ENCODE measurements at regions not wholly inside any gene's neighbourhood (a gene's known extent, or its start where the extent isn't known, plus 50 kb on each side); places are given as distances from the start of the nearest gene placed in this dataset.

GRCh38 chr17:12512694-12513355 lies 152.9 kb upstream of the MYOCD start:
- H3K4me2 ChIP-seq (ENCODE audit: control insufficient read depth, extremely low read depth, insufficient read depth, low read depth, low read length) = no peak overlapping the region
- dilution Hi-C loops (cut with MboI; ENCODE audit: extremely low pct_ligation_motif_present, low sequenced_read_pairs) = no loop called here
- H3K27me3 ChIP-seq (ENCODE audit: control insufficient read depth, extremely low read depth, insufficient read depth, low read length) = no peaks in the 10 kb centered on the region
- H3K79me2 ChIP-seq (ENCODE audit: control insufficient read depth, insufficient read depth, low read length) = no peaks in the 10 kb centered on the region
- H3K9me1 ChIP-seq (ENCODE audit: control insufficient read depth, extremely low read depth, insufficient read depth, low read length) = no peaks in the 10 kb centered on the region
- no peak overlapping the region for H3K9ac ChIP-seq (ENCODE audit: control insufficient read depth, extremely low read depth, insufficient read depth, low read length)
- no peak overlapping the region for H3K4me3 ChIP-seq (ENCODE audit: control insufficient read depth in 2 of 3, extremely low read depth in 1 of 3, insufficient read depth in 2 of 3, low read depth in 1 of 3, low read length in 3 of 3)
- H2AFZ ChIP-seq (ENCODE audit: control insufficient read depth, low read length) = no peak overlapping the region
- H4K20me1 ChIP-seq (ENCODE audit: control insufficient read depth, extremely low read depth, insufficient read depth, low read length) = no peaks in the 10 kb centered on the region
- no peaks in the 10 kb centered on the region for H3K36me3 ChIP-seq (ENCODE audit: control insufficient read depth in 2 of 2, extremely low read depth in 1 of 2, insufficient read depth in 2 of 2, low read length in 2 of 2)
- FAIRE-seq (no peak), DNase-seq (ENCODE audit: low read depth, low spot score) (no peak)
- H3K4me1 ChIP-seq (ENCODE audit: control insufficient read depth, extremely low read depth, insufficient read depth, low read length) = no peaks in the 10 kb centered on the region
- TF ChIP-seq CTCF (optimal IDR thresholded peaks at IDR 0.05 in 1 of 3, IDR thresholded peaks at IDR 0.05 in 1 of 3, conservative IDR thresholded peaks at IDR 0.05 in 1 of 3; ENCODE audit: extremely low read depth in 1 of 3, insufficient read depth in 2 of 3, low read length in 3 of 3) = no peak
- TF ChIP-seq EZH2 (IDR thresholded peaks at IDR 0.05; ENCODE audit: low read length) = no peak
- no peak overlapping the region for H3K27ac ChIP-seq (ENCODE audit: control insufficient read depth, insufficient read depth, low read length)
- H3K9me3 ChIP-seq (ENCODE audit: control insufficient read depth, low read depth, low read length) = no peaks in the 10 kb centered on the region

GRCh38 chr17:12514596-12514995 lies 151.1 kb upstream of the MYOCD start:
- DNase-seq (ENCODE audit: low read depth, low spot score) (no peak), FAIRE-seq (no peak)
- Histone ChIP-seq H3K27me3 (ENCODE audit: control insufficient read depth, extremely low read depth, insufficient read depth, low read length) (no peaks in the 10 kb centered on the region), H4K20me1 (ENCODE audit: control insufficient read depth, extremely low read depth, insufficient read depth, low read length) (no peaks in the 10 kb centered on the region), H3K9me1 (ENCODE audit: control insufficient read depth, extremely low read depth, insufficient read depth, low read length) (no peaks in the 10 kb centered on the region), H3K9ac (ENCODE audit: control insufficient read depth, extremely low read depth, insufficient read depth, low read length) (no peak overlapping the region), H3K9me3 (ENCODE audit: control insufficient read depth, low read depth, low read length) (no peaks in the 10 kb centered on the region), H3K27ac (ENCODE audit: control insufficient read depth, insufficient read depth, low read length) (no peak overlapping the region), H3K4me2 (ENCODE audit: control insufficient read depth, extremely low read depth, insufficient read depth, low read depth, low read length) (no peak overlapping the region), H3K79me2 (ENCODE audit: control insufficient read depth, insufficient read depth, low read length) (no peaks in the 10 kb centered on the region), H2AFZ (ENCODE audit: control insufficient read depth, low read length) (no peak overlapping the region), H3K4me3 (ENCODE audit: control insufficient read depth in 2 of 3, extremely low read depth in 1 of 3, insufficient read depth in 2 of 3, low read depth in 1 of 3, low read length in 3 of 3) (no peak overlapping the region), H3K4me1 (ENCODE audit: control insufficient read depth, extremely low read depth, insufficient read depth, low read length) (no peaks in the 10 kb centered on the region), H3K36me3 (ENCODE audit: control insufficient read depth in 2 of 2, extremely low read depth in 1 of 2, insufficient read depth in 2 of 2, low read length in 2 of 2) (no peaks in the 10 kb centered on the region)
- TF ChIP-seq EZH2 (IDR thresholded peaks at IDR 0.05; ENCODE audit: low read length) = no peak
- TF ChIP-seq CTCF (optimal IDR thresholded peaks at IDR 0.05 in 1 of 3, IDR thresholded peaks at IDR 0.05 in 1 of 3, conservative IDR thresholded peaks at IDR 0.05 in 1 of 3; ENCODE audit: extremely low read depth in 1 of 3, insufficient read depth in 2 of 3, low read length in 3 of 3) = no peak
- dilution Hi-C loops (cut with MboI; ENCODE audit: extremely low pct_ligation_motif_present, low sequenced_read_pairs) = no loop called here
